HG02759 (cell line): ENCODE measurements at regions not wholly inside any gene's neighbourhood (a gene's known extent, or its start where the extent isn't known, plus 50 kb on each side); places are given as distances from the start of the nearest gene placed in this dataset.

Experiments
- ATAC-seq: cut with Tn5 transposase; IDR thresholded peaks from one replicate; pipeline ENCODE4 v1.9.1; 2021; ENCODE audit warnings: mild to moderate bottlenecking, moderate library complexity; ENCODE audit not compliant: unreplicated experiment

DNA sequence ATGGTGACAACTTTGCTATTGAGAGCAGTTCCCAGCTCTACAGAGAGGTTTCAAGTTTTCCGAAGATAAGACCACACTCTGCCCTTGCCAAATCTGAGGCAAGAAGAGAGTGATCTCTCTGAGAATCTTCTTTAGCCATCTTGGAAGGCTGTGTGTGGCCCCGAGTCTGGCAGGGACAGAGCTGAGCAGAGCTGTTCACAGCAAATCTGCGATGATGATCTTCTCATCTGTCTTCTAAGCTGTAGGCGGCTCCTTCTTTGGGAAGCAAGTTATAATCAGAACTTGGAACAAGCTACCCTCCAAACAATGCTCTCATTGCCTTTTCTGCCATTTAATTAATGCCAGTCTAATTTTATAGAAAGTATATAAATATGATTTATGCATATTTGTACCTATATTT is 379.0 kb upstream of the MEF2C start:
- ATAC-seq = no peak

DNA sequence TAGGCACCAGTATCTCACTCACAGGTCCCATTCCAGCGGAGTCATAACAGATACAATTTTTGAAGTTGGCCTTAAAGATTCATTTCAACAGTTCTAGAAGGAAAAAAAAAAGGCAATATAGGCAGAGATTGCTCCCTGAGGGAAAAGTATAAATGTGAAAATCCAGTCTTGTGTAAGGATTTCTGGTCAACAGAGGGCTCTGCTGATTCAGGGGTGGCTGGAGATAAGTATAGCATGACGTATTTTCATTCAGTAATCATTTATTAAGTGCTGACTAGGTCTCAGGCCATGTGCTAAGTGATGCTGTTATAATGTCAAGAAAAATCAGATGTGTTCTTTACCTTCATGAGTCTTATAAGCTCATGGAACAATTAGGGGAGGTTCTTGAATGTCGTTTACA is 377.3 kb upstream of the MEF2C start:
- ATAC-seq = no peak

DNA sequence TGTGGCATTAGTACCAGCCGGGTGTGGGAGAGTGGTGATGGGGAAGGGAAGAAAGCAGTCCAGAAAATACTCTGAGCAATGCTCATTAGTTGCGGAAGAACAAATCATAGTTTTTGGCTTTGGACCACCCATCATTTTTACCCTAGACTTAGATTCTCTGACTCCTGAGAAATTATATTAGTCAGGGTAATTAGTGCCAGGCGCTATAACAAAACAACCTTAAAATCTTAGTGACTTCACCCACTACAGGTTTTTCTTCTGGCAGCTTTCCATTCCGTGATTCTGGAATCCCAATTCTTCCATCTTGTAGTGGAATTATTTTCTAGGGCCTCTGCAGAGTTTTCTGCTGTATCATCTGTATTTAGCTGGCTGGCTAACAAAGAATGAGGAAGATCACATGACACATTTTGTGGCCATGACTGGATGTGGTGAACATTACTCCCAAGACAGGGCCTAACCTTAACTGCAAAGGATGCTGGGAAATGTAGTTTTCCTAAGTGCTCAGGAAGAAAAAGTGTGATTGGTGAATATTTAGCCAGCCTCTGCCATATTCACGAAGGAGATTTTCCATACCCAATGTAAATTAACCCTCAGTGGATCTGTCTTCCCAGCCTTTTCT is 373.0 kb upstream of the MEF2C start:
- ATAC-seq = no peak

DNA sequence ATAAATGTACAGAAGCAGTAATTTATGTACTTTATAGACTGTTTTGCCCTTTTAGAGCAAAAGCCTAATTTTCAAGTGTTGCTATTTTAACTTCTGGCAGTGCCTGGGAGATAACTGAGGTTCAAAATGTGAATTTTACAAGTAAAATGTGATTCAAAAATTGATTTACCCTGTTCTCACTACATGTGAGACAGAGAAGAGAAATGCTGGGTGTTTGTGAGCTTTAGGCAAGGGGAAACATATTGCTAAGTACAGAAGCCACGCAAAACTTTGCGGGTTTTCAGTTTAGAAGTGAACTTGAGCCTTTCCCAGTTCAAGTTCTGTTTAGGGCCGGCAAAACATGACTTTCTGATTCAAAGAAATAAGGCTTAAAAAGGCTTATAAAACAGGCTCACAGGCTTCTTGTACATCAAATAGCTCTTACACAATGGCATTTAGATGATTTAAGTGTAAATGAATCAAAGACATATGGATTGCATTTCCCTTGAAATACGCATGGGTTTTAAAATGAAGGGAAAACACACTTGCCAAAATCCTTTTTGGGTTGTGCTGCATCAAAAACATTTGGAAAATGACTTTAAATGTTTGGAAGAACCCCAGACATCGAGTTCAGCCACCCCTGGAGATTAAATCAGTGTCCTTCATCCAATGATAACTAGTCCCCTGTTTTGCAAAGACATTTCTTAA is 370.8 kb upstream of the MEF2C start:
- no peak for ATAC-seq

DNA sequence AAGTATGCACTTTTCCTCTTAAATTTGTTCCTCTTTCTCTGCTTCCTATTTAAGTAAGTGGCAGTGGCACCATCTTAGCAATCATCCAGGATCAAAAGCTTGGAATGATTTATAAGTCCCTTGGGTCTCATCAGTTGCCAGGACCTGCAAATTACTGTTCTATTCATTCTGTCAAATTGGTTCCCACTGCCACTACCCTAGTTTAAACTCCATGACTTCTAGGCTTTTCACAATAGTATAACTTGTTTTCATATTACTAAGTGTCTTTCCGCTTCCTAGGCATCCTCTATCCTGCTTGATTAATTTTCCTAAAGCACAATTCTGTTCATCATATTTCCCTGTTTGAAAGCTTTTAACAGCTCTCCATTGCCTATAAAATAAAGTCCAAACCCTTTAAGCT is 363.9 kb upstream of the MEF2C start:
- no peak for ATAC-seq

DNA sequence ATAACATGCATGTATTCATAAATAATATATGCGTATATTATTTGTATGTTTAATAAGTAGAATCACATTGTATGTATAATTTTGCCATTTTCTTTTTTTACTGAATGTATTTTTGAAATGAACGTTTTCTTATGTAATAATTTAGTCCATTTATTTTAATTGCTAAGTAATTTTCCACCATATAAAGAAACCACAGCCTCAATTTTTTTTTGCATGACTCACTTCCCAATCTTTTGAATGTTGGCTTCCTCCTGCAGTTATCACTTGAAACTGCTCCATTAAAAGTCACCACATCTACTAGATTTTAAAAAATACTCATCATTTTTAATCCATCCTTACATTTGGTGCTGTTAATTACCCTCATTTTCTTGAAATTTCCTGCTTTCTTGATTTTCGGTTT is 363.3 kb upstream of the MEF2C start:
- ATAC-seq = no peak

DNA sequence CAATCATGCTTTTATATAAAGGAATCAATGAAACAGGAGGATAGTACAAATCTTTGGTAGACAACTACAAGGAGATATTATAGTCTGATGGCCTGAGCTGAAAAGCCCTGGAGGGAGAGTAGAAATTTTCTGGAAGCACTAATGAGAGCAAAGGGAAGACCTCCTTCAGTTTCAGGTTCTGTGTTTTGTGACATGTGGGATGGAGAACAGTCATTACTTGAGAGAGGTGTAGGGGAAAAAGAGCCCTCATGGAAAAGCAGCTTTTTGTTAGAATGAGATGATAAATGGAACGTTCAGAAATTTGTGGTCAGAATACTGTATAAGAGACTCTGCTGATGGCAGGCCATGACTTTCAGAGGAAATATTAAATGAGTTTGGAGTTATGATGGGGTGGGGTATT is 360.6 kb upstream of the MEF2C start:
- no peak for ATAC-seq

DNA sequence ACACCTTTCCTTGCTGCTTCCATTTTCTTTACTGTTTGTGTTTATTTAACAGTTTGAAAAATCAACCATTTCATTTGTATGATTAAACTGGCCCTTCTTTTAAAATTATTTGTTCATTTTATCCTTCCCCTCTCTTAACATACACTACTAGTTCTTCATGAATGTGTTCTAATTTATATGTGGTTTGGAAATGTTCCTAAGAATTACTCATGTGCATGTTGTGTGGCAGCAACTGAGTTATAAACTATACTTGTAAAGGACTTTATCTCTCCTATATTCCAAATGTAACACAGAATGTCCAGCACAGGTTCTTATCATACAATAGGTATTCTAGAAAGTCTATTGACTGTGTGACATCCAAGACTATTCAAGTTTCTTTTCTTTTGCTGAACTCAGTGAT is 358.2 kb upstream of the MEF2C start:
- ATAC-seq = no peak

DNA sequence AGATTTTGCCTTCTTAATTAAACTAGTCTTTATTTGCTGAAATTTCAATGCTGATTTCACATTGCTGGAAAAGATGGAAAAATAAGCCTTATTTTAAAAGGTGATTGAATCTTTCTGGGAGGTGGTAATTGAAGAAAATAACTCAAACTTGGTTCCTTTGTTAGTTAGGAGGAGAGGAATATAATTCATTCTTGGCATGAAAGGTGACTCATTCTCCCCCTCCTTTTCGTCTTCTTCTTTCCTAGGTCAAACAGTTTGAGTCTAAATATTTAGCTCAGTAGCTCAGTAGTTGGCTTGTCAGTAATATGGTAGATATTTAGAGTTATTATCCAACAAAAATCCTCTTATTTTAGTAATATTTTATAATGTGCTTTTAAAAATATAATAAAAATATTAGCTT is 353.9 kb upstream of the MEF2C start:
- ATAC-seq = no peak

DNA sequence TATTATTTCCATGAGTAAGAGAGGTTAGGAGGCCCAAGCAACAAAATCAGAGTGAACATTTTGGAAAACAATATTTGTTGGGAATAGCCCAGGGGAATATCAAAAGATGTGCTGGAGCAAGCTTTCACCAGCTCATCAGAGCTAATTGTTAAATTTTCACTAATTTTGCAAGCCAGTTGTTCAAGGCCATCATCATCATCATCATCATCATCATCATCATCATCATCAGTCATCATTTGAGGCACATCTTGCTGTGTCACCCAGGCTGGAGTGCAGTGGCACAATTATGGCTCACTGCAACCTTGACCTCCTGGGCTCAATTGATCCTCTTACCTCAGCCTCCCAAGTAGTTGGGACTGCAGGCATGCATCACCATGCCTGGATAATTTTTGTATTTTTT is 350.5 kb upstream of the MEF2C start:
- no peak for ATAC-seq

DNA sequence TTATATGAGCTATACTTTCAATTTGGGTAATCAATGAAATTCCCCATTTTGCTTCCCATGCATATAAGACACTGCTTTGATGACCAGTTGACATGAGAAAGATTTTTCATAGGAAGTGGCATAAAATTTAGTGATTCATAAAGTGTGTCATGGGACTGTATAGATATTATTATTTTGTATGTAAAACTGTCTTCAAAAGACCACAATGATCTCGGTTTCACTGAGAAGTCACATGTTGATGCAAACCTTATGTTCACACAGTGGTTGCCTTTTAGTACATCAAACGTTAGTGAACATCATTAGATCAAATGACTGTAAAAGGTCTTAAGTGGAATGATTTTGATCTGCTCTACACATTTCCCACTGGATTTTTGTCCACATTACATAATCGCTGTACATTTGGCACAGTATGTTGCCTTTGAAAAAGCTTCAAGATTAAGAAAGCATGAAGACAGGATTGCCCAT is 349.2 kb upstream of the MEF2C start:
- peak; percentile 94 for ATAC-seq

DNA sequence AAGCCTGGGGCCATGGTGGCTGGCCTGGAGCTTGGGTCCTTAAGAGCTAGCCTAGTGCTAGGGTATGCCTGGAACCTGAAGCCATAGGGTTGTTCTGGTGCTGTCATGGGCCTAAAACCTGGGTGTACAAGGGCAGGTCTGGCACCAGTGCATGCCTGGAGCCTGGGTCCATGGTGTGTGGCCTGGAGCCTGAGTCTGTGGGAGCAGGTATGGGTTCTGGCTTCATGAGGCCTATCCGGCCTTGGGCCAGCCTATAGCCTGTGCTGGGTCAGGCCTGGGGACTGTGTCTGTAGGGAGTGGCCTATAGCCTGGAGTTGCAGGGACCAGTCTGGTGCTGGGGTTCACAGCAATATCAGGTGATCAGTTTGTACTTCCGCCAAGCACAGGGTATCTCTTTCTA is 347.2 kb upstream of the MEF2C start:
- no peak for ATAC-seq

DNA sequence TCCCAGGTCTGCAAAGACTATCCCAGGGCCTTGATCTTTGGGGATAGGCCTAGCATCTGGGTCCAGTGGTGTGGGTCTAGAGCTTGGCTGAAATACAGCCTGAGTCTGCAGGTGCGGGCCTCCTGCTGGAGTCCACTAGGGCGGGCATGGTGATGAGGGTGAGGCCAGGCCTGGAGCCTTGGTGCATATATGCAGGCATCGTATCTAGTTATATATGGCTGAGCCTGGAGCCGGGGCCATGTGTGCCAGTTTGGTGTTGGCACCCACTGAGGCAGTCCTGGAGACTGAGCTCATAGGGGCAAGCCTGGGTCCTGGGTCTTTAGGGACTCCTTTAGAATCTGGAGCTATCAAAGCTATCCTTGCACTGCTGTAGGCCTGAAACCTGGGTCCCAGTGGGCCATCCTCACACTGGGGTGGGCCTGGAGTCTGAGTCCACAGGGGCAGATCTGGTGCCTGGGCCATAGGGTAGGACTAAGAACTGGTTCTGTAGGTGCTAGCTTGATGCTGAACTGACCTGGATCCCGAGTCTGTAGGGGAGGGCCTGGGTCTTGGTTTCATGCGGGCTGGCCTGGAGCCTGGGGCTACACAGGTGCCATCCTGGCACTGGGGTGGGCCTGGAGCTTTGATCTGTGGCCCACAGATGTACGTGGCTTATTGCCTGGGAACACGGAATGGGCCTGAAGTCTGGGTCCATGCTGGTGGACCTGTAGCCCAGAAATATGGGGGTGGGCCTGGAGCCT is 346.5 kb upstream of the MEF2C start:
- ATAC-seq = no peak

DNA sequence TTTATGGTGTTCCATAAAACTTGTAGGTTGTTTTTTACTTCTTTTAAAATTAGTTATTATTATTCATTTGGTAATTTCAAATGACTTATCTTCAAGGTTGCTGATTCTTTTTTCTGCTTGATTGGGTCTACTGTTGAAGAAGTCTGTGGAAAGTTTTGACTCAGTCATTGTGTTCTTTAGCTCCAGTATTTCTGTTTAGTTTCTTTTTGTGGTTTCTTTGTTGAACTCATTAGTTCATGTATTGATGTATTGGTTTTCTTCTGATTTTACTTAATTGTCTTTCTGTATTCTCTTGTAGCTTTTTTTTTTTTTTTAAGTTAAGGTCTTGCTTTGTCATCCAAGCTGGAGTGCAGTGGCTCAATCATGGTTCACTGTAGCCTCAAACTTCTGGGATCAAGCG is 345.4 kb upstream of the MEF2C start:
- no peak for ATAC-seq

DNA sequence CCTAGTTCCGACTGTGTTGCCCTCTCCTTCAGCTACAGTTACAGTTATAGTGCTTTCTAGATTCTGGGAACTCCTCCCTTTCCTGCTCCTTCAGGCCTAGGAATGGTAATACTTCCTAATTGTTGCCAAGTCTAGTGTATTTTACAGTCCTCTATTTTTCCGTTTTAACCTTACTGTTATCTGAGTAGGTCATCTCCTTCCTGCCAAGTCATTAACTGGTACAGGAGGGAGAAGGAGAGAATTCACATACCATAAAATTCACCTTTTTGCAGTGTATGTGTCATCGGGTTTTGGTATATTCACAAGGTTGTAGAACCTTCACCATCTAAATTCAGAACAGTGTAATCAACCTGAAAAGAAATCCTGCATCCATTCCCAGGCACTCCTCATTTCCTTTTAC is 335.4 kb upstream of the MEF2C start:
- no peak for ATAC-seq

DNA sequence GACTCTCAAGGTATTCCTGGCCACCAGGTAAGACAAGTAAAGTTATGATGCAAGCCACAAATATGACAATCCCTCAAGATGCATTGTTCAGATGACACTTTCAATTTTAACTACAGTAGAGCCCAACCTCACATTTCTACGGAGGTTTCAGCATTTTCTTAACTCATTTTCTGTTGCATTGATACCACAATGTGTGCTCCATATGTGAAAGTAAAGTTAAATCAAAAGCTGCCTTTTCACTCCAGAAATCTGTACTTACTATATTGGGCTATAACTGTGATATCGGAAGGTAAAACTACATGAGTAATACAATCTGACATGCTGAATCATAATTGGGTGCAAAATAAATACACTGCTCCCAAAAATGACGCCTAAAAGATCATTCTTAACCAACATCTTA is 333.6 kb upstream of the MEF2C start:
- ATAC-seq = no peak

DNA sequence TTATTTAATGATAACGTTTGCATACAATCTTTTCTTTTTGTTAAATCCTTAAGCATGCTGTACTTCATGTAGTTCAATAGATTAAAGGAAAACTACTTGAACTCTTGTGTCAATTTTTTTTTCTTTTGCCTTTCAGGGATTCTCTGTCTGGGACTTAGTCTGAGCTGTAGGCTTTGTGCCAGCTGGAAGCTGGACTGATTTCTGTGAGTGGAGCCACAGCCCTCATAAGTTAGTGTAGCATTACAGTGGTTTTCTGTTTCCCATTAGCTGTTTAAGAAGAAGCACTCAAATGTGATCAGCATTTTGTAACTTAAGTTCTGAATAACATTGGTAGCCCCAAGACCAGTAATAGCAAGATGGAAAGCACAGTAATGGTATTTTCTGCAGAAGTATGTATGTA is 330.6 kb upstream of the MEF2C start:
- ATAC-seq = no peak

DNA sequence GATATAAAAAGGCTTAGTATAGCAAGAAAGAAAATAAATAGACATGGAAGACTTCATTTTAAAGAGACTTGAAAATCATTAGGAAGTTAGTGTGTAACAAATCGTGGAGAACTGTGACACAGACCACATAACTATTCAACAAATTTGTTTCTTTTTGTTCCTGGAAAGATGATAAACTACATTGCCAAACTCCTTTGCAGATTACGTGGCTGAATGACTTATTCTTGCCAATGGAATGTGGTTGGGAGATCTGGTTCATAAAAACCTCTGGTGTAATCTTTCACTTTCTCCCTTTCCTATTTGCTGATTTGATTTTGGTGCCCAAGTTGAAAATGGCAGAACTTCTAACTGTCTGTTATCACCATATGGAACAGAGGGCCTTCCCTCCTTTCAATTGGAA is 328.9 kb upstream of the MEF2C start:
- no peak for ATAC-seq

DNA sequence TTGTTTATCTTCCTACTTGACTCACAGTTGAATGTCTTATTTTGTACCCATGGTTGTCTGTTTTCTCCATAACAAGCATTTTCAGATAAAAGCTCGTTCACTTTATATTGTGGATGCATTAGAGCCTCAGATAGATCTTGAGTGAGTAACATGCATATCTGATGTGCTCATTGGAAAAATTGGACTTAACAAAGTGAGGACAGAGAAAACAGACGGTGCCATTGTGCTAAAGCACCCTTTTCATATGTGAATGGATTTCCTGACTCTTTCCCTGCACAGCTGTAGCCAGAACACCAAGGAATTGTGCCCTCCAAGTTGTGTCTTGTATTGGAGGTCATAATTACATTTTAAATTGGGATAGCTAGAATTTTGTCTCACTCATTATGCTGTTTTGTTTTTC is 325.8 kb upstream of the MEF2C start:
- ATAC-seq = no peak

DNA sequence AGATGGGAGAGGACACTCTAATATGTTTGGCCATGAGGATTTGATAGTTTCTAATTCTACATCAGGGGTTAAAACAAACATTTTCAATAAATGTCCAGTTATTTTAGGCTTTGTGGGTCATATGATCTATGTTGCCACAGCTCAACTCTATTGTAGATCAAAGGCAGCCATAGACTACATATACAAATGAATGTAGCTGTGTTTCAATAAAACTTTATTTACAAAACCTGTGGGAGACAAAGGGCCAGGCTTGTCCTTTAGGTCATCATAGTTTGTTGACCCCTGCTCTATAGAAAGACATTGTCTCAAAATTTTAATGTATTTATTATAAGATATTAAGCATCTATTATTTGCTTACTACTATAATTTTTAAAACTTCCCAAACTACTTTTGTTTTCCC is 325.4 kb upstream of the MEF2C start:
- no peak for ATAC-seq

DNA sequence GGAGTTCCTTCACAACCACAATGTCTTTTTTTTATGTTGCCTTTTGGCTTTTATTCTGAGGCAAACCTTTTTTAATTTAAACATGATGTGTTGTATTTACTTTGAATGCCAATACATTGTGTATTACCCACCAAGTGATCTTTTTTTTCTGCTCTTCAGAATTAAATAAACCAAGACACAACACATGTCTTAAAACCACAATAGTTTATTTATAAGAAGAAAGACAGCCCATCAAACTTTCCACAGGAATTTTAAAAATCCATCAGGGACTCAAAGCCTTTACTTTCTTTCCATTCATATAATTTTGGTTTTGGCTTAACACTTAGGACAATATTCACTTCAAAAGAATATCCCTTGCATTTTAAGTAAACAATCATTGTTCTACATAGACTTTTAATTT is 321.8 kb upstream of the MEF2C start:
- ATAC-seq = no peak

DNA sequence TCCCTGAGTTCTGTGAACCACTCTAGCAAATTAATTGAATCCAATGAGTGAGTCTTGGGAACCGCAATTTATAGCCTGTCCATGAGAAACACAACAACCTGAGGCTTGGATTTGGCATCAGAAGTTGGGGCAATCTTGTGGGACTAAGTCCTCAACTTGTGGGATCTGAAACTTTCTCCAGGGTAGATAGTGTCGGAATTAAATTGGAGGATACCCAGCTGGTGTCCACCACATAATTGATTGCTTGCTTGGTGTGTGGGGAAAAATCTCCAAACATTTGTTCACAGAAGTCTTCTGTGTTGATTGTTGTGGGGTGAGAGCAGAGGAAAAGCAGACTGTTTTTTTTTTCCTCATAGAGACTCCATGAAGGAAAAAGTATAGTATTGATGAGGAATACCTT is 320.6 kb upstream of the MEF2C start:
- ATAC-seq = no peak
